NCI-H2107 treated with DMSO at 0.1 percent for 48 hours (cell line): ENCODE measurements at regions not wholly inside any gene's neighbourhood (a gene's known extent, or its start where the extent isn't known, plus 50 kb on each side); places are given as distances from the start of the nearest gene placed in this dataset.

Experiments used
- DNase-seq: peaks from one replicate; lab custom pipeline; 2025; ENCODE audit not compliant: unreplicated experiment; lab: John Stamatoyannopoulos, UW

- no peak for DNase-seq
Observed at GRCh38 chr16:54632322-54633220, 298.1 kb upstream of the IRX5 start.

- no peak for DNase-seq
Observed at GRCh38 chr16:54631782-54632181, 298.9 kb upstream of the IRX5 start.

- DNase-seq = no peak
Observed at GRCh38 chr16:54630284-54630967, 300.2 kb upstream of the IRX5 start.

GRCh38 chr16:54628796-54629625 is 301.7 kb upstream of the IRX5 start:
- no peak for DNase-seq

GRCh38 chr16:54627616-54628015 is 303.0 kb upstream of the IRX5 start:
- DNase-seq = no peak

- no peak for DNase-seq
Observed at GRCh38 chr16:54623636-54624035, 307.0 kb upstream of the IRX5 start.

- no peak for DNase-seq
Observed at GRCh38 chr16:54620197-54620596, 310.5 kb upstream of the IRX5 start.

GRCh38 chr16:54616610-54617009 is 314.1 kb upstream of the IRX5 start:
- no peak for DNase-seq

GRCh38 chr16:54605536-54606066 is 319.0 kb upstream of the IRX3 start:
- no peak for DNase-seq

- no peak for DNase-seq
Observed at GRCh38 chr16:54602666-54603065, 316.1 kb upstream of the IRX3 start.

GRCh38 chr16:54597222-54597621 is 310.6 kb upstream of the IRX3 start:
- no peak for DNase-seq

- no peak for DNase-seq
Observed at GRCh38 chr16:54595621-54596020, 309.0 kb upstream of the IRX3 start.

GRCh38 chr16:54594601-54595391 is 308.2 kb upstream of the IRX3 start:
- DNase-seq = no peak

- DNase-seq = no peak
Observed at GRCh38 chr16:54591816-54592246, 305.2 kb upstream of the IRX3 start.

GRCh38 chr16:54590836-54591235 is 304.2 kb upstream of the IRX3 start:
- DNase-seq = no peak

- DNase-seq = no peak
Observed at GRCh38 chr16:54589326-54589725, 302.7 kb upstream of the IRX3 start.

- DNase-seq = no peak
Observed at GRCh38 chr16:54588026-54588425, 301.4 kb upstream of the IRX3 start.

GRCh38 chr16:54587176-54587515 is 300.6 kb upstream of the IRX3 start:
- no peak for DNase-seq

GRCh38 chr16:54586474-54587175 is 300.0 kb upstream of the IRX3 start:
- DNase-seq = no peak

GRCh38 chr16:54585998-54586340 is 299.4 kb upstream of the IRX3 start:
- DNase-seq = no peak
